Ecto neural progenitor cell (in vitro differentiated cells): ENCODE measurements at regions not wholly inside any gene's neighbourhood (a gene's known extent, or its start where the extent isn't known, plus 50 kb on each side); places are given as distances from the start of the nearest gene placed in this dataset.
"Not testable (repeated sequence)": the region's sequence is repeated elsewhere in the genome, so short reads cannot be mapped to it uniquely, and the experiment has no call there.

Experiments used
- DNase-seq: peaks from one replicate; pipeline ENCODE4 v3.0.0-alpha.2; 2018; ENCODE audit warnings: low spot score

DNA sequence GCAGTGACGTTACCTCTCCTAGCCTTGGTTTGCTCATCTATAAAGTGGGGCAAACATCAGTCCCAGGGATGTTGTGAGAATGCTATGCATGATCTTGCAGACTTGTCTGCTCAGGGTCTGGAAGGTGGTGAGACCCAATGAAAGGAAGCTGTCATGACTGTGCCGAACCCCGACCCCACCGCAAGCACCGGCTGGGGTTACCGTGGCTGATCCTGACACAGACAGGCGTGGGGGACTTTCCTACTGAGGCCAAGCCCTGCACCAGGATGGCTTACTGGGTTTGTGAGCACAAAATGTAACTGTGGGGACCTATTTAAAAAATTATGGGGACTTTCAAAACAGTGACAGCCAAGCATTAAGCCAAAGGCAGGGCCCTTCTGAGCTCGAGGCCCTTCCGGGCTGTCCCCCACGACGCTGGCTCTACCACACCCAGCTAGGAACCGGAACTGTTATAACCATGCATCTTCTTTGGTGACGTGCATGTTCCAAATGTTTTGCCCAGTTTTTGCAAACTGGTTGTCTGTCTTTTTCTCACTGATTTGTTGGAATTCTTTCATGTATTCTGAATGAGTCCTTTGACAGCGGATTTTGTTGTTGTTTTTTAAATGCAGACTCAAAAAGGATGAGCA is 76.6 kb upstream of the PMEPA1 start:
- no peak for DNase-seq

DNA sequence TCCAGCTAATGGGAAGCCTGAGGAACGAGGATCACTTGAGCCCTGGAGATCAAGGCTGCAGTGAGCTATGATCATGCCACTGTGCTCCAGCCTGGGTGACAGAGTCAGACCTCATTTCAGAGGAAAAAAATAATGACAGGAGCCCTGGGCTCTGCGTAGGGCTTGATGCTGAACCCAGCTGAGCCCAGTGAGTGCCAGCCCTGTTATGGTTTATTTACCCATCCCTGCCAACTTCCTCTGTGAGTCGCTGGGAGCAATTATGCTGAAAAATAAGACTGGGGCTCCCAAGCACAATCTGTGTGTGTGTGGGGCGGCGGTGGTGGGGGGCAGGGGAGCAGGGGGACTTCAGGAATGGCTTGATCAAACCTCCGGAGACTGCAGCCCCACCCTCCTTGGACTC is 75.9 kb upstream of the PMEPA1 start:
- DNase-seq = no peak

DNA sequence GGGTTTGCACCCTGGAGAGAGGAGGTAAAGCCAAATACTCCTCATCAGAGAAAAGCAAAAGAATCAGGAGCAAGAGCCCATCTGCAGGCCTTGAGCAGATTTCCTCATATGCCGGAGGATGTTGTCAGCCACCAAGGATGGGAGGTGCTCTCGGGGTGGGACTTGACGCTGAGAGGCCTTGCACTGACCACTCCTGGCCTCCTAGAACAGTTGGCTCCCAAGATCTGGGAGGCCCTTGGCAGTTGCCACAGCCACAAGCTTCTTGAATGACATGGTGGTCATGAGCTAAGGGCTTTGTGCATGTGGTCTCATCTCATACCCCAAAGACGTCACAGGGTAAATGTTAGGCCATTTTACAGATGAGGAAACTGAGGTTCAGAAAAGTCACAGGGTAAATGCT is 75.2 kb upstream of the PMEPA1 start:
- no peak for DNase-seq

DNA sequence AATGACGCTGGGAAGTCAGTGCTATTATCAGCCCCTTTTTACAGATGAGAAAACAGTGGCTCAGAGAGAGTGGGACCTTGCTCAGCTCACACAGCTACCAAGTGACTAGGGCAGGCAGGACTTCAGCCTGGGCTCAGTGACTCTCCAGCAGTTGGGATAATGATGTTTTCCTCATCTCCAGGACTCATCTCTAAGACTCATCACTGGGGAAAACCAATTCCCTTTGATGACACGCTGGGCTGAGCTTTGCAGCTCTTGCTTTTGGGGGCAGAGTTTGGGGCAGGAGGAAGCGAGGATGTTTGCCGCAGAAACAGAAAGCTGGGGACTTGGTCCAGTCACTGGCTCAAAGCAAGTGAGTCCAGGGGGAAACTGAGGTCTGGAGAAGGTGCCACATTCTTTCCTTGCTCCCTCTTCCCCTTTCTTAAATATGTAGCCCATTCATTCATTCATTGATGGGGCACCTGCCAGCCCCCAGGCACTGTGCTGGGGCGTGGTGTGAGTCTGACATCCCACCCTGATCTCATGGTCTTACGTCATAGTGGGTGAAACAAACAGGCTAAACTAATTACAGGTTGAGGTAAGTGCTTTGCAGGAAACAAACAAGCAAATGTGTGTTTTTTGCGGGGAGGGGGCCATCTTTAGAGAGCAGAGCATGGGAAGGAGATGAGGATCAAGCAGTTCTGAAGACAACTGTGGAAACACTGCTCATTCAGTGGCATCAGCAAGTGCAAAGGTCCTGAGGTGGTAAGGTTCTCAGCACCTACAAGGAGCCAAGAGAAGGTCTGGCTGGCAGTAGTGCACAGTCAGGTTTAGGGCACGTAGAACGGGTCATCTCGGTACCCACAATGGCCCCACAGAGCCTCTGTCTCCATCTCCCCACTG is 74.4 kb upstream of the PMEPA1 start:
- DNase-seq = no peak

GRCh38 chr20:57783196-57783595 is 73.4 kb upstream of the PMEPA1 start:
- no peak for DNase-seq

DNA sequence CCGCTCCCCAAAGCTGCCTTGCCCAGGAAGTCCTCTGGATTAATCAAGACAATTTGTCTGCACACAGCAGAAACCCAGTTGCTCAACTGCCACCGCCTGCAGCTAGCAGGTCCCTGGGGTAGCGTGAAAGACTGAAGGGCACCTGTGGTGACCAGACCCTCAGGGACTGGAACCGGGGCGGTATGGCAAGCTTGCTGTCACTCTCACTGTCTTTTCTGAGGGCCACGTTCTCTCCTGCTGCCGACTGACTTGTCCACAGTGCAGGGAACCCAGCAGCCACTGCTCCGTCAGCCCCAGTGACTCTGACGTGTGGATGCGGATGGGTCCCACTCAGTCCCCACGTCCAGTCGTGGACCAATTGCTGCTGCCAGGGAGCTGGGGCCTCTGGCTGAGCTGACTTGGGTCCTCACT is 72.8 kb upstream of the PMEPA1 start:
- no peak for DNase-seq

DNA sequence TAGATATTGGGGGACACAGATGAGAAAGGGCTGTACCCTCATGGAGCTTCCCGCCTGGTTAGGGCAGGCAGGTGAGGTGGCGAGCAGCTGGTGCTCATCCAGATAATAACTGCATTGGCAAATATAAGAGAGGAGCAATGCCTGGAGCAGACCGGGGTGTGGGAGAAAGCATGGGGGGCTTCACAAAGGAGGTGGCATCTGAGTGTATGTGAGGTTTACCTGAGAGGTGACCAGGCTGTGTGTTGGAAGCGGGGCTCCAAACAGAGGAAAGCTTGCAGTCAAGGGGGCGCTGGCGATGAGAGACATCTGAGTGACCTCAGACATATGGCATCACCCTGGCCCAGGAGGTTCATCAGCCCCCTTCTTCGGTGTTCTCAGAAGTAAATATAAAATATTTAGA is 72.1 kb upstream of the PMEPA1 start:
- DNase-seq = no peak

DNA sequence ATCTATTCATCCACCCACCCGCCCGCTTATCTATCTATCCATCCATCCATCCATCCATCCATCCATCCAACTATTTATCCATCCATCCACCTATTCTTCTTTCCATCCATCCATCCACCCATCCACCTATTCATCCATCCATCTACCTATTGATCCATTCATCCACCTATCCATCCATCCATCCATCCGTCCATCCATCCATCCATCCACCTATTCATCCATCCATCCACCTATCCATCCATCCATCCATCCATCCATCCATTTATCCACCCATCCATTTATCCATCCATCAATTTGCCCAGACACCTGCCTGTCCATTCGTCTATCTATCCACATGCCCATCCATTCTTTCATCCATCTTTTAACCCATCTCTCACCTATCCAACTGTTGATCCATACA is 71.1 kb upstream of the PMEPA1 start:
- DNase-seq = no peak

DNA sequence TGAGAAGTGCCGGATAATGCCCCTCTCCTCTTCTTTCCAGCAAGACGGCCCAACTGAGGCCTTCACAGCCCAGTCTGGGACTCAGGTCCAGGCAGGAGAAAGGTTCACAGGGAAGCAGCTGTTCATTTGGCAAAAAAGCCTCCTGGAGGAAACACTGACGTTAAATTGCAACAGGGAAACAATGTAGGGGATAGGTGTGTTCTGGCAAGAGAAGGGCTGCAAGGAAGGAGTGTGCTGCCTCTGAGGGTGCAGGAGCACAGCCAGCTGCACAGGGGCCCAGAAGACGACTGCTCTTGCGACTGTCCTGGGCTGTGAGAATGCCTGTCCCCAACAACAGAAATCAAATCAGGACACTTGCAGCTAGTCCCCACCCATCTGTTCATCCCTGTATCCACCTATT is 70.6 kb upstream of the PMEPA1 start:
- no peak for DNase-seq

DNA sequence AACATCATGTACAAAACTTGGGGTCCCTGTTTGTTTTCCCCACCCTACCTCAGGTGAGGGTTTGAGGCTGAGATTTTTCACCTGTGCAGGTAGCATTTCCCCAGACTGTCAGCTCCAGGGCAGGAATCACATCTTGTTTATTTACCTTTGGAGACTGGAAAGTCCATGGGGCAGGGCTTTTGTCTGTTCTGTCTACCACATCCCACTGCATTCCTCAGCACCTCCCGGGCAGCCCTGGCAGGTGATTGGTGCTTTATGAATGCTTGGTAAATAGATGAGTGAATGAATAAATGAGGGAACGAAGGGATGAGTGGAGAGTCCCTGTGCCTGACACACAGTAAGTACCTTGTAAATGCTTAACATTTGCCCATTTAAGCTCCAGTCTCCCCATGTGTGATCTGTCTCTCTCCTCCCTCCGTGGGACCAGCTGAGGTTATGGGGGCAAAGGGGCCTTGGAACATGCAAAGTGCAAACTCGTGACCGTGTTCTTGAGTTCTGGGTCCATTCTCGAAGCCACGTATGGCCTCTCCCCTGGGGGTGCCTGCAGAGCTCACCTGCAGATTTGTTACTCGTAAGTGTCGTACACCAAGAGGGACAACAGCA is 69.7 kb upstream of the PMEPA1 start:
- DNase-seq = no peak

DNA sequence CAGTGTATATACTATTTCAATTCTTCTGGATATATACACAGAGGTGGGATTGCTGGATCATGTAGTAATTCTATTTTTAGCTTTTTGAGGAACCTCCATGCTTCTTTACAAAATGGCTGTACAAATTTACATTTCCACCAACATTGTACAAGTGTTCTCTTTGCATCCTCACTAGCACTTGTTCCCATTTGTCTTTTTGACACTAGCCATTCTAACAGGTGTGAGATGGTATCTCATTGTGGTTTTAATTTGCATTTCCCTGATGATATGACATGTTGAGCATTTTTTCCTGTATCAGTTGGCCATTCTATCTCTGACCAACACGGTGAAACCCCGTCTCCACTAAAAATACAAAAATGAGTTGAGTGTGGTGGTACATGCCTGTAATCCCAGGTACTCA is 68.1 kb upstream of the PMEPA1 start:
- DNase-seq = no peak

- DNase-seq = no peak
Measured at GRCh38 chr20:57774951-57775350, 65.1 kb upstream of the PMEPA1 start.

- no peak for DNase-seq
Measured at GRCh38 chr20:57774111-57774880, 64.5 kb upstream of the PMEPA1 start.

- DNase-seq = no peak
Measured at GRCh38 chr20:57773059-57773815, 63.4 kb upstream of the PMEPA1 start.

GRCh38 chr20:57772349-57772964 is 62.6 kb upstream of the PMEPA1 start:
- no peak for DNase-seq

DNA sequence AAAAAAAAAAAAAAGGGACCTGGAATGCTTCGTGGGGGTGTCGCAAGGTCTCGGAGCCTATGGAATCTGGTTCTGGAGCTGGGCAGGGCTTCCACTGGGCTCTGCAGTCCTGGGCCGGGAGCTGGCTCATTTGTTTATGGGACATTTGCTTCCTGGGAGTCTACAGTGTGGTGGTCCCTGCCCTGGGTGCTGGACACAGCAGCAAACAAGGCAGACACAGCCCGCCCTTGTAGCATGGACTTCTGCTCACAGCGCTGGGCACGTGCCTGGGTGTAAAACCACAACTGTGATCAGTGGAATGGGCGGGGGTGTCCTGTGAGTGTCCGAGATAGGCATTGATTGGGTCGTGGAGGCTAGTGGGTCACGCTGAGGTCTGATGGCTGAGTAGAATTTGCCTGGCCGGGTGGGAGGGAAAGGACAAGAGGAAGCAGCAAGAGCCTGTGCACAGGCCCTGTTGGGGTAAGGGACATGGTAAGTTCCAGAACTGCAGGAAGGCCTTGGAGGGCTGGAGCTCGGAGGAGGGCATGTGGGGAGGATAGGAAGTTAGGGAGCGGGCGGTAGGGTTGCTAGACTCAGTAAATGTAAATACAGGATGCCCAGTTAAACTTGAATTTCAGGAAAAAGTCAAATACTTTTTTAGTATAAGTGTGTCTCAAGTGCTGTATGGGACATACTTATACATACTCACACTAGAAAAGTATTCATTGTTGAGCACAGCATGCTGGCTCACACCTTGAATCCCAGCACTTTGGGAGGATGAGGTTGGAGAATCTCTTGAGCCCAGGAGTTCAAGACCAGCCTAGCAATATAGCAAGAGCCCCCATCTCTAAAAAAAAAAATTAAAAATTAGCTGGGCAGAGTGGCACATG is 61.3 kb upstream of the PMEPA1 start:
- DNase-seq = no peak

- DNase-seq = not testable (repeated sequence)
Measured at GRCh38 chr20:57770401-57770800, 60.6 kb upstream of the PMEPA1 start.

- DNase-seq = no peak
Measured at GRCh38 chr20:57769756-57770155, 59.9 kb upstream of the PMEPA1 start.

DNA sequence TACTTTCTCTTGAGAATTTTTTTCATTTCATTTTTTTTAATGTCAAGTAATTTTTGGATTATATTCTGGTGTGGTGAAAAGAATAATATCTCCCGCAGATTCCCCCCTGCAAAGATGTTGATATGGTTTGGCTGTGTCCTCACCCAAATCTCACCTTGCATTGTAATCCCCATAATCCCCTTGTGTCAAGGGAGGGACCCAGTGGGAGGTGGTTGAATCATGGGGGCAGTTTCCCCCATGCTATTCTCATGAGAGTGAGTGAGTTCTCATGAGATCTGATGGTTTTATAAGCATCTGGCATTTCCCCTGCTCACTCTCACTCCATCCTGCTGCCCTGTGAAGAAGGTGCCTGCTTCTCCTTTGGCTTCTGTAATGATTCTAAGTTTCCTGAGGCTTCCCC is 58.7 kb upstream of the PMEPA1 start:
- DNase-seq = no peak

DNA sequence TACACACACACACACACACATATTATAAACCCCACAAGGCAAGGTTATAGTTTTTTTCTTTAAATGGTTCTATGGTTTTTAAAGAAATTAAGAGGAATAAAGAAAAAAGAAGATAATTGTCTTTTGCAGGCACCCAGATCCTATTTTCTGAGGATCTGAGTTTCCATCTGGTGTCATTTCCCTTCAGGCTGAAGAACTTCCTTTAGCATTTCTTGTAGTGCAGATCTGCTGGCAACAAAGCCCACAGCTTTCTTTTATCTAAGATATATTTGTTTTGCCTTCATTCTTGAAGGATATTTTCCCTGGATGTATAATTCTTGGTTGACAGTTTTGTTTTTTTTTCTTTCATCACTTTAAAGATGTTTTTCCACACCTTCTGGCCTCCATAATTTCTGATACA is 57.6 kb upstream of the PMEPA1 start:
- no peak for DNase-seq
